HuH-7.5 (cell line): ENCODE measurements at regions not wholly inside any gene's neighbourhood (a gene's known extent, or its start where the extent isn't known, plus 50 kb on each side); places are given as distances from the start of the nearest gene placed in this dataset.

Experiments used
- DNase-seq: peaks from one replicate; pipeline ENCODE4 v3.0.0; 2011; ENCODE audit warnings: low spot score

- DNase-seq: no peak
These were observed 80.1 kb upstream of the ALDH1B1 start for GRCh38 chr9:38312406-38312805.

GRCh38 chr9:38311382-38312270 is 80.9 kb upstream of the ALDH1B1 start:
- DNase-seq: no peak

- DNase-seq: no peak
These were observed 82.9 kb upstream of the ALDH1B1 start for GRCh38 chr9:38309324-38310195.

GRCh38 chr9:38308136-38308535 is 84.4 kb upstream of the ALDH1B1 start:
- no peak for DNase-seq

- DNase-seq: no peak
These were observed 85.6 kb upstream of the ALDH1B1 start for GRCh38 chr9:38306899-38307298.

- DNase-seq: no peak
These were observed 86.9 kb upstream of the ALDH1B1 start for GRCh38 chr9:38305582-38305981.

GRCh38 chr9:38301376-38302106 is 91.0 kb upstream of the ALDH1B1 start:
- no peak for DNase-seq

GRCh38 chr9:38299856-38300255 is 92.6 kb upstream of the ALDH1B1 start:
- no peak for DNase-seq

- DNase-seq: no peak
These were observed 93.6 kb upstream of the ALDH1B1 start for GRCh38 chr9:38298904-38299303.

- DNase-seq: no peak
These were observed 94.0 kb upstream of the ALDH1B1 start for GRCh38 chr9:38298503-38298902.

- no peak for DNase-seq
These were observed 95.7 kb upstream of the ALDH1B1 start for GRCh38 chr9:38296807-38297206.

- no peak for DNase-seq
These were observed 96.7 kb upstream of the ALDH1B1 start for GRCh38 chr9:38295764-38296163.

GRCh38 chr9:38294220-38294960 is 98.1 kb upstream of the ALDH1B1 start:
- DNase-seq: no peak

GRCh38 chr9:38293022-38293421 is 99.5 kb upstream of the ALDH1B1 start:
- DNase-seq: no peak

GRCh38 chr9:38292480-38292879 is 100.0 kb upstream of the ALDH1B1 start:
- no peak for DNase-seq

GRCh38 chr9:38289866-38290245 is 102.6 kb upstream of the ALDH1B1 start:
- no peak for DNase-seq

- no peak for DNase-seq
These were observed 103.2 kb upstream of the ALDH1B1 start for GRCh38 chr9:38289236-38289865.

- no peak for DNase-seq
These were observed 104.0 kb upstream of the ALDH1B1 start for GRCh38 chr9:38288502-38288901.

GRCh38 chr9:38287420-38287985 is 105.0 kb upstream of the ALDH1B1 start:
- no peak for DNase-seq

- DNase-seq: no peak
These were observed 105.7 kb upstream of the ALDH1B1 start for GRCh38 chr9:38286766-38287165.

GRCh38 chr9:38286357-38286756 is 106.1 kb upstream of the ALDH1B1 start:
- no peak for DNase-seq
